ACC112 (cell line): ENCODE measurements at regions not wholly inside any gene's neighbourhood (a gene's known extent, or its start where the extent isn't known, plus 50 kb on each side); places are given as distances from the start of the nearest gene placed in this dataset.

Source experiments
- H2AFZ ChIP-seq: fragments of 200-600 bp; sonication (generic); one replicate; pipeline ENCODE4 v1.6.0; 2017; ENCODE audit warnings: antibody characterized with exemption, low read length; ENCODE audit not compliant: unreplicated experiment
- H3K27ac ChIP-seq: fragments of 200-600 bp; sonication (generic); 2 replicates; pipeline ENCODE4 v1.5.1; 2014; ENCODE audit warnings: low read depth, mild to moderate bottlenecking, antibody characterized with exemption, low read length, moderate library complexity
- H3K27me3 ChIP-seq: fragments of 200-600 bp; sonication (generic); 2 replicates; pipeline ENCODE4 v1.6.1; 2014; ENCODE audit warnings: mild to moderate bottlenecking, antibody characterized with exemption, low read length, moderate library complexity, mixed read lengths; ENCODE audit not compliant: insufficient read depth
- H3K36me3 ChIP-seq: fragments of 200-600 bp; sonication (generic); 2 replicates; pipeline ENCODE4 v1.6.1; 2016; ENCODE audit warnings: mild to moderate bottlenecking, antibody characterized with exemption, low read length, moderate library complexity, mixed read lengths; ENCODE audit not compliant: insufficient read depth
- H3K4me1 ChIP-seq: fragments of 200-600 bp; sonication (generic); one replicate; pipeline ENCODE4 v1.6.1; 2016; ENCODE audit warnings: low read length, mixed read lengths; ENCODE audit not compliant: insufficient read depth, unreplicated experiment, control insufficient read depth
- H3K4me3 ChIP-seq: fragments of 200-600 bp; sonication (generic); 2 replicates; pipeline ENCODE4 v1.5.1; 2014; ENCODE audit warnings: mild to moderate bottlenecking, low read depth, low read length
- H3K79me2 ChIP-seq: fragments of 200-600 bp; sonication (generic); one replicate; pipeline ENCODE4 v1.6.0; 2016; ENCODE audit warnings: low read length; ENCODE audit not compliant: control insufficient read depth, unreplicated experiment, insufficient read depth

DNA sequence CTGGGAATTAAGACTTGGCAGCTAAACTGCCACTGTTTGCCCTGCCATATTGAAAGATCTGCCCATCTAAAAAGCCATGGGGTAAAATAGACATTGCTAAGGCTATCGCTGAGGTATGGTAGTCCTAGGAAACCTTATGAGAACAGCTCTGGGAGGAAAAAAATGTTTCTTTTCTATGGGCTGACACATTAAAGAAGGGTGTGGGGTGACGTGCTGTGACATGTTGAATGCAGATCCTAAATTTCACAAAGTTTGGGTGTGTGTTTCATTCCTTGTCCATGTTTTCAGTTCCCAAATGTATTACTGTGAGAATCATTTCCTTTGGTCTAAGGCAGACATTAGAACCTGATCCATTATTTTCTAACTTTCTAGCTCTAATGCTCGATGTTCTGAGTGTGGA, 766.4 kb downstream of the BCL11A start:
- Histone ChIP-seq H3K4me1 (no peaks in the 10 kb centered on the region), H3K79me2 (no peaks in the 10 kb centered on the region), H3K27ac (no peak overlapping the region), H3K4me3 (no peak overlapping the region), H3K27me3 (no peaks in the 10 kb centered on the region), H2AFZ (no peak overlapping the region), H3K36me3 (no peaks in the 10 kb centered on the region)

DNA sequence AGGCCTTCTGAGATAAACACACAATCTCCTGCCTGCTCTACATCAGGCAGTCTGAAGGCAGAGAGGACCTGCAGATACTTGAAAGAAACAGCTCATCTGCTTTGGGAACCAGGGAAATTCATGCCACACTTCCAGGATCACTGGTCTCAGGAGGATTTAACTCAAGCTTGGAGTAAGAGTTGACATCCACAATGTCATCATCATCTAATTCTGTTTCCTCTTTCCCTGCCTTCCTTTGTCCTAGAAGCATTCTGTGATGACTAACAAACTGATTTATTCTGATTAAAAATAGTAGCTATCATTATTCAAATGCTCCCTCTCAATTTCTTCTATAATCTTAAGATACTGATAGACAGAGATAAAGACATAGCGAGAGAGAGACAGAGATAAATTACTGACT, 766.8 kb downstream of the BCL11A start:
- H3K4me1 ChIP-seq: no peaks in the 10 kb centered on the region
- no peak overlapping the region for H3K4me3 ChIP-seq
- H3K27ac ChIP-seq: no peak overlapping the region
- no peak overlapping the region for H2AFZ ChIP-seq
- no peaks in the 10 kb centered on the region for H3K36me3 ChIP-seq
- H3K79me2 ChIP-seq: no peaks in the 10 kb centered on the region
- H3K27me3 ChIP-seq: no peaks in the 10 kb centered on the region

DNA sequence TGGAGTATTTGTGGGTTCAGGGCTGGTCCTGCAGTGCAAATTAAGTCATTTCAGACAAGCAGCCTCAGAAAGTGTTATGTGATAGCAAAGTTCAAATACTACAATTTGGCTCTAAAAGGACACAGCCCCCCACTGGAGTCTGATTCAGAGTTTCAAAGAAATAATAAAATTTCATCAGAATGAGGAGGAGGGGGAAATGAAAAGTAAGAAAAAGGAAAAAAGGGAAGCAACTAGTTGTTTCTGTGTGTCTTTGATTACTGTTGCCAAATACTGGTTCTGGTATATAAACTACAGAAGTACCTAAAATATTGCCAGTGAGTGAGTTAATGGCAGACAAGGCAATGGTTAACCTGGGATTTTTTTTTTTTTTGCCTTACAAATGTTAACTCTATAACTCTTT, 773.9 kb downstream of the BCL11A start:
- Histone ChIP-seq H3K27ac (no peak overlapping the region), H3K4me3 (no peak overlapping the region), H3K79me2 (no peaks in the 10 kb centered on the region), H2AFZ (no peak overlapping the region), H3K36me3 (no peaks in the 10 kb centered on the region), H3K27me3 (no peaks in the 10 kb centered on the region), H3K4me1 (no peaks in the 10 kb centered on the region)

DNA sequence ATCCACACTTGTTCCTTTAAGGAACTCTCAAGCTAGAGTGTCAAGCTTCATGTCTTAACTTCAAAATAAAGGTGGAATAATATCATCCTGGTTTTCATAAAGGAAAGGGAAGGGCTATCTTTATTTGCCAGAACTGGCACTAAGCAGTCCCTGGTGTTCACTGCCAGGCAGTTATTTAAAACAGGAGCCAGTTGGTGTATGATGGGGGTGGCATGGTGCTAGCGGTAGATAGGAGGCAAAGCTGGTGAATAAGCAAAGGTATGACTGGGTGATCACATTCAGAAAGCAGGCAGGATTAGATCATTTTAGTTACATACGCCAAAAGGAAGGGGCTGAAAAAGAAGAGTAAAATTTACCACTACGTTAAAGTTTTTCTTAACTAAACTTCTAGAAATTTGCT, 776.3 kb downstream of the BCL11A start:
- Histone ChIP-seq H3K27ac (no peak overlapping the region), H3K27me3 (no peaks in the 10 kb centered on the region), H3K4me3 (no peak overlapping the region), H3K4me1 (no peaks in the 10 kb centered on the region), H3K79me2 (no peaks in the 10 kb centered on the region), H3K36me3 (no peaks in the 10 kb centered on the region), H2AFZ (no peak overlapping the region)

DNA sequence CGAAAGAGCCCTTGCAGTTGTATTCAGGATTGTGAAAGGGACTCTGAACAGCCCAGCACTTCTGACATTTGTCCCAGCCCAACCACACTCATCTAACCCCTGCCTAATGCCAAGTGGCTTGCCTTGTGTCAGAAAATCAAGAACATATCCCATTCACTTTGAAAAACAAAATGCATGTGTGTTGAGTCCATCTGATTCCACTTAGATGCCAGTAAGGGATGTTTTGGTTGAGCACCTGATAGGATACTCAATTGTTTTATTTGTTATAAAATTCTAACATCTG, 776.8 kb downstream of the BCL11A start:
- Histone ChIP-seq H3K27me3 (no peaks in the 10 kb centered on the region), H3K79me2 (no peaks in the 10 kb centered on the region), H2AFZ (no peak overlapping the region), H3K27ac (no peak overlapping the region), H3K4me1 (no peaks in the 10 kb centered on the region), H3K36me3 (no peaks in the 10 kb centered on the region), H3K4me3 (no peak overlapping the region)

DNA sequence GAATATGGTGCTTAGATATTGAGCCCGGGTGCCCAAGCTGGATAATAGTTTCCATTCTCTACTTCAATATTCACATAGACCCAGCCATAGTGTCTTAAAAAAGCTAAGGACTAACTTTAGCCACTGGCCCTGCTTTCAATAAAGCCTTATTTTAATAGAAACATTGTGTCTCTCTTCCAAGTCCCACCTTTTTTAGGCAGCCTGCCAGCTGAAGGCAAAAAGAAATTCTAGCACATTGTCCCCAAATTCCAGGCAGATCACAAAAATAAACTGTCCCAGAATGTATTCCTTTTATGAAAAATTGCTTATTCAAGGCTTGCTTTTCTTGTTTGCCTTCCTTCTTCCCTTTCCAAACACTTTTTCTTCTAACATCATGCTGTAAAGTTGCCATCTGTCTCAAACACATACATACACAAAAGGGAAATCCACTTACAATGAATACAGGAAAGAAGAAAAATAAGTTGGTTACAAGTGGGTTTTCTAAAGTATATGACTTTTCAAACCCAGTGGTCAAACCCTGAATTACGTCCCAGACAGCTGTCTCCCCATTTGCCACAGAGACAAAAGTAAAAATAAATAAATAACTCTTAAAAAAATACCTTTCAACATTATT, 778.5 kb downstream of the BCL11A start:
- Histone ChIP-seq H3K79me2 (no peaks in the 10 kb centered on the region), H2AFZ (no peak overlapping the region), H3K36me3 (no peaks in the 10 kb centered on the region), H3K4me1 (no peaks in the 10 kb centered on the region), H3K4me3 (no peak overlapping the region), H3K27me3 (no peaks in the 10 kb centered on the region), H3K27ac (no peak overlapping the region)

DNA sequence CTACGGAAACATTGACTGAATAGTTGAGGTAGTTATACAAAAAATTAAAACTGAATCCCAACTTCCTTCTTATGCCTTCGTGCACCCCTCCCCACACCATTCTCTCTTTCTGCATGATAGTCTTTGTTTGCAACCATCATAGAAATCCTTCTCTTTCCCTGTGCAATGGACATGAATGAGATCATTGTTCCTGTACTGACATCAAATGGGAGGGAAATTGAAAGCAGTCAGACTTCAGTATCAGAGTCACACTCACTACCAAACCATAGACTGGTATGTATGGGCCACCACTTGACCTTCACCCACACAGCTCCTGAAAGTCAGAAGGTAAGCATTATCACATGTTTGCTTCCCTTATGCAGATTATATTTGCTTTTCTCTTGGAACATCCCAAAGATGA, 782.8 kb downstream of the BCL11A start:
- no peaks in the 10 kb centered on the region for H3K36me3 ChIP-seq
- H3K4me1 ChIP-seq: no peaks in the 10 kb centered on the region
- no peaks in the 10 kb centered on the region for H3K79me2 ChIP-seq
- H3K4me3 ChIP-seq: no peak overlapping the region
- H3K27me3 ChIP-seq: no peaks in the 10 kb centered on the region
- H3K27ac ChIP-seq: no peak overlapping the region
- H2AFZ ChIP-seq: no peak overlapping the region

DNA sequence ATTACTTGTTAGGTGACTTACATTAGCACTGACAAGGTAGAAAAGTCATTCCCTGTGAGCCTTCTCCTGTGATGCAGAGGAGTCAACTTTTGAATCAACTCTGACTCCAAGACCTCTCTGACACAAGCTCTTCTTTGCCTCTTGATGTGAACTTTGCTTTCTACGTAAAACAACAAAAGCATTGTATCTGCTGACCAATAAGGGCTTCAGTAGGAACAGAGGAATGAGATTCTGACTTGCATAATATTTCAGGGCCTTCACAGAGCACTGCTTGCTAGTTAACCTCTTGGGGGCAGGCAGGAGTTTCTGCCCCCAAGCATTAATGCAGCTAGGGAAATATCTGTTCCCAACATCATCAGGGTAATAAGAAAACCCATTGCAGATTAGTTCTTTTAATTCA, 791.5 kb downstream of the BCL11A start:
- Histone ChIP-seq H3K27me3 (no peaks in the 10 kb centered on the region), H3K27ac (no peak overlapping the region), H3K36me3 (no peaks in the 10 kb centered on the region), H2AFZ (no peak overlapping the region), H3K4me1 (no peaks in the 10 kb centered on the region), H3K79me2 (no peaks in the 10 kb centered on the region), H3K4me3 (no peak overlapping the region)

DNA sequence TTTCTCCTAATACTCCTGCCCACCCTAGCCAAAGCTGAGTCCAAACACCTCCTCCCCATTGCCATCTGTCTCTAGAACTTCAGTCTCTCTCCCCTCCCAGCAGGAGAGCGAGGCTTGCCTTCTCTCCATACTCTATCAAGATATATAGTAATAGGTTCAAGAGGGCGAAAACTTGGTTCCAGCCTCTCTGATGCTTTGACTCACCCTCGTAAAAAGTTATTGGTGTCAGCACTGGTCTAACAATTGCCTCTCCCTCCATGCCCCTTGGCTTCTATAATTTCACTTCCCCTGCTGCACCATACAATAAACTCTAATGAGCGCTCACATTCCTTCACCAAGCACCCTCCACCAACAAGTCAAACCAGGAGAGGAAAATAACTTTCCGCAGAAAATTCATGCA, 797.3 kb downstream of the BCL11A start:
- no peaks in the 10 kb centered on the region for H3K79me2 ChIP-seq
- H3K4me3 ChIP-seq: no peak overlapping the region
- no peak overlapping the region for H3K27ac ChIP-seq
- no peaks in the 10 kb centered on the region for H3K4me1 ChIP-seq
- H3K27me3 ChIP-seq: no peaks in the 10 kb centered on the region
- H2AFZ ChIP-seq: no peak overlapping the region
- H3K36me3 ChIP-seq: no peaks in the 10 kb centered on the region

DNA sequence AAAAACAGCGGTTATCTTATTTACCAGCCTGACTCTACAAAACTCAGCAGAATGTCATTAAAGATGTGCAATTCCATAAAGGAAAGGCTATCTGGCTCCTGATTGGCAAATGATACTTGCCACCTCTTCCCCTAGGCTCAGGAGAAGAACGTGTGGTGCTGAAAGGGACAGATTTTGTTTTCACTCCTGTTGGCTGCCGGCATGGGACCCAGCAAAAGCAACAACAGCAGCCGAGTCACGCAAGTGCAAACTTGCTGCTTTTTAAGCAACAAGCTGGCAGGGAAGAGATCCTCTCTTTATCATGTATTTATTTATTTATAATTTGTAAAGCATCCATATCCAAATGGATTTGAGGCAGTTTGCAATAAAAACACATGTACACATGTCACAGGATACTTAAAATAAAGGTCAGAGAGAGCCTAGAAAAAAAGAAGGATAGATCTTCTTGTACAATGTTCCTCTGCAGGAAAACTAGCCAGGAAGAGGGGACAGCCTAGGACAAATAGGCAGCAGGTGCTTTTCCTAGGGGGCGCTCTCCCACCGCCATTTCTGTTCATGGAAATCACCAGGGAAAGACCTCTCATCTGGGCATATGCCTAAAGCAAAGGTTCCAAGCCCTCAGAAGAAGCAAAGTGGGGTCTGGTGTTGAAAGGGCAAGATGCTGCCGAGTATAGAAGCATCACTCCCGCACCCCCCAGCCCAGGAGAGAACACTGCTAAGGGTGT, 799.3 kb downstream of the BCL11A start:
- H3K4me1 ChIP-seq: no peaks in the 10 kb centered on the region
- no peak overlapping the region for H3K4me3 ChIP-seq
- no peaks in the 10 kb centered on the region for H3K27me3 ChIP-seq
- H3K79me2 ChIP-seq: no peaks in the 10 kb centered on the region
- H2AFZ ChIP-seq: no peak overlapping the region
- H3K36me3 ChIP-seq: no peaks in the 10 kb centered on the region
- H3K27ac ChIP-seq: no peak overlapping the region

DNA sequence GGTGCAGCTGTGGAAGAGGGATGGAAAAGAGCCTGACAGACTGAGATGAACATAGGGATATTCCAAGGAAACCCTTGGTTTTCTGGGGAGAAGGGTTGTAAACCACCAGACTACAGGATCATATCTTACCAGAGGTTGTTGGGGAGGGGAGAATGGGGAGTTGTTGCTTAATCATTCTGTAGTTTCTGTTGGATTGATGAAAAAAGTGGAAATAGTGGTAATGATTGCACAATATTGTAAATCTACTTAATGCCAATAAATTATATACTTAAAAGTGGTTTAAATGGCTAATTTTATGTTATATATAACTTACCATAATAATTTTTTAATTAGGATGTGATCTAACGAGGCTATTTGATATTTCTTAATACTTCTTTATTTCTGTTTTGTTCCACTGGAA, 800.9 kb downstream of the BCL11A start:
- Histone ChIP-seq H3K4me1 (no peaks in the 10 kb centered on the region), H3K27ac (no peak overlapping the region)

More for the DNA sequence above, 800.9 kb downstream of the BCL11A start:
- H3K27me3 ChIP-seq: no peaks in the 10 kb centered on the region
- no peak overlapping the region for H3K4me3 ChIP-seq
- no peak overlapping the region for H2AFZ ChIP-seq
- no peaks in the 10 kb centered on the region for H3K36me3 ChIP-seq
- H3K79me2 ChIP-seq: no peaks in the 10 kb centered on the region
